ENCODE measurements at regions not wholly inside any gene's neighbourhood (a gene's known extent, or its start where the extent isn't known, plus 50 kb on each side); places are given as distances from the start of the nearest gene placed in this dataset.

DNA sequence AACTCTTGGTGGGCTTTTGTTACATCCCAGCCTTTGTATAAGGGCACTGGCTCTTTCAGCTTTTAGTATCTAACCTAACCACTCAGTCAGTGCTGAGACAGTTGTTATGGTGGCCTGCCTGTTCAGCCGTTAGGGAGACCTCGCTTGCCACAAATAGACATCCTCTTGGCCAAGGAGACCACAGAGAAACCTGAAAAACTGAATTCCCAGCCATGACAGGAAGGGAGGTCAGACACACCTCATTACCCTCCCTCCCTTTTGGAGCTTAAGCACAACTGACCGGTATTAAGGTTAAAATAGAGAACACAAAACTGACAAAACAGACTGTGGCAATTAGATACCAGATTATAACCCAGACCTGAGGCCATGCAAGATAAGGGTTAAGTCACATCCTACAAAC lies 1639.3 kb downstream of the RPA4 start:
- TF ChIP-seq, protein P1, sequence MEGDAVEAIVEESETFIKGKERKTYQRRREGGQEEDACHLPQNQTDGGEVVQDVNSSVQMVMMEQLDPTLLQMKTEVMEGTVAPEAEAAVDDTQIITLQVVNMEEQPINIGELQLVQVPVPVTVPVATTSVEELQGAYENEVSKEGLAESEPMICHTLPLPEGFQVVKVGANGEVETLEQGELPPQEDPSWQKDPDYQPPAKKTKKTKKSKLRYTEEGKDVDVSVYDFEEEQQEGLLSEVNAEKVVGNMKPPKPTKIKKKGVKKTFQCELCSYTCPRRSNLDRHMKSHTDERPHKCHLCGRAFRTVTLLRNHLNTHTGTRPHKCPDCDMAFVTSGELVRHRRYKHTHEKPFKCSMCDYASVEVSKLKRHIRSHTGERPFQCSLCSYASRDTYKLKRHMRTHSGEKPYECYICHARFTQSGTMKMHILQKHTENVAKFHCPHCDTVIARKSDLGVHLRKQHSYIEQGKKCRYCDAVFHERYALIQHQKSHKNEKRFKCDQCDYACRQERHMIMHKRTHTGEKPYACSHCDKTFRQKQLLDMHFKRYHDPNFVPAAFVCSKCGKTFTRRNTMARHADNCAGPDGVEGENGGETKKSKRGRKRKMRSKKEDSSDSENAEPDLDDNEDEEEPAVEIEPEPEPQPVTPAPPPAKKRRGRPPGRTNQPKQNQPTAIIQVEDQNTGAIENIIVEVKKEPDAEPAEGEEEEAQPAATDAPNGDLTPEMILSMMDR (IDR thresholded peaks at IDR 0.05): no peak
- no peak for TF ChIP-seq POLR2A (IDR thresholded peaks at IDR 0.05)
